ENCODE measurements at regions not wholly inside any gene's neighbourhood (a gene's known extent, or its start where the extent isn't known, plus 50 kb on each side); places are given as distances from the start of the nearest gene placed in this dataset.

DNA sequence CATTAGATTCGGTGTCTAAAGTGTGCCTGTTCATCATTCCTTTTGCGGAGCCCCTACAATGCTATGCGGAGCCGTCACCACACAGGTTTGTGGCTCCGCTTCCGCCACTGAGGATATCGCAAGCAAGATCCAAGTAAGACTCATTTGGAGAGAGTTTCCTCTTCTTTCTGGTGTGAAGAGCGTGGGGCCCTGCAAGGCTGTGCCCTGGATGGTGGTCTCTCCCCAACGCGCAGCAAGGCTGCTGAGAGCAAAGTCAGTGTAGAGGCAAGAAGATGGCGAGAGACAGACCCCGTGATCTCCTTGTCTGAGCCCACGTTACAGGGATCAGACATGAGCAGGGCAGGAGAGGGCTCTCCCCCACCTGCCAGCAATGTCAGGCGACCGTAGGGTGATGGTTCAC is 96.3 kb upstream of the AFDN start:
- WGBS, 2 donors = 93 to 94% methylated on average over 15 of the region's 15 CpGs
- no peak for TF ChIP-seq POLR2A (IDR thresholded peaks at IDR 0.05)
- TF ChIP-seq, protein P1, sequence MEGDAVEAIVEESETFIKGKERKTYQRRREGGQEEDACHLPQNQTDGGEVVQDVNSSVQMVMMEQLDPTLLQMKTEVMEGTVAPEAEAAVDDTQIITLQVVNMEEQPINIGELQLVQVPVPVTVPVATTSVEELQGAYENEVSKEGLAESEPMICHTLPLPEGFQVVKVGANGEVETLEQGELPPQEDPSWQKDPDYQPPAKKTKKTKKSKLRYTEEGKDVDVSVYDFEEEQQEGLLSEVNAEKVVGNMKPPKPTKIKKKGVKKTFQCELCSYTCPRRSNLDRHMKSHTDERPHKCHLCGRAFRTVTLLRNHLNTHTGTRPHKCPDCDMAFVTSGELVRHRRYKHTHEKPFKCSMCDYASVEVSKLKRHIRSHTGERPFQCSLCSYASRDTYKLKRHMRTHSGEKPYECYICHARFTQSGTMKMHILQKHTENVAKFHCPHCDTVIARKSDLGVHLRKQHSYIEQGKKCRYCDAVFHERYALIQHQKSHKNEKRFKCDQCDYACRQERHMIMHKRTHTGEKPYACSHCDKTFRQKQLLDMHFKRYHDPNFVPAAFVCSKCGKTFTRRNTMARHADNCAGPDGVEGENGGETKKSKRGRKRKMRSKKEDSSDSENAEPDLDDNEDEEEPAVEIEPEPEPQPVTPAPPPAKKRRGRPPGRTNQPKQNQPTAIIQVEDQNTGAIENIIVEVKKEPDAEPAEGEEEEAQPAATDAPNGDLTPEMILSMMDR (IDR thresholded peaks at IDR 0.05) = no peak
- H3K4me3 ChIP-seq (ENCODE audit: low read depth, poor library complexity, severe bottlenecking) = no peak overlapping the region
- no peak for DNase-seq (ENCODE audit: low spot score in 2 of 2)
- intact Hi-C loops (cut with DNase I; ENCODE audit: low total_unique reads) = no loop called here

GRCh38 chr6:167731216-167731615 is 95.5 kb upstream of the AFDN start:
- intact Hi-C loops (cut with DNase I; ENCODE audit: low total_unique reads) = no loop called here
- WGBS, 2 donors = 90 to 94% methylated on average over 19 of the region's 19 CpGs

GRCh38 chr6:167731731-167732422 is 94.8 kb upstream of the AFDN start:
- intact Hi-C loops (cut with DNase I; ENCODE audit: low total_unique reads) = no loop called here
- 86 to 87% methylated on average over 23 of the region's 23 CpGs for WGBS, 2 donors
- DNase-seq (ENCODE audit: low spot score in 2 of 2) = no peak
- TF ChIP-seq, protein P1 (IDR thresholded peaks at IDR 0.05) = no peak
- TF ChIP-seq POLR2A (IDR thresholded peaks at IDR 0.05) = no peak
- no peak overlapping the region for H3K4me3 ChIP-seq (ENCODE audit: low read depth, poor library complexity, severe bottlenecking)

More at GRCh38 chr6:167731216-167731615, 95.5 kb upstream of the AFDN start:
- H3K4me3 ChIP-seq (ENCODE audit: low read depth, poor library complexity, severe bottlenecking) = no peak overlapping the region
- TF ChIP-seq, protein P1 (IDR thresholded peaks at IDR 0.05) = no peak
- no peak for DNase-seq (ENCODE audit: low spot score in 2 of 2)

DNA sequence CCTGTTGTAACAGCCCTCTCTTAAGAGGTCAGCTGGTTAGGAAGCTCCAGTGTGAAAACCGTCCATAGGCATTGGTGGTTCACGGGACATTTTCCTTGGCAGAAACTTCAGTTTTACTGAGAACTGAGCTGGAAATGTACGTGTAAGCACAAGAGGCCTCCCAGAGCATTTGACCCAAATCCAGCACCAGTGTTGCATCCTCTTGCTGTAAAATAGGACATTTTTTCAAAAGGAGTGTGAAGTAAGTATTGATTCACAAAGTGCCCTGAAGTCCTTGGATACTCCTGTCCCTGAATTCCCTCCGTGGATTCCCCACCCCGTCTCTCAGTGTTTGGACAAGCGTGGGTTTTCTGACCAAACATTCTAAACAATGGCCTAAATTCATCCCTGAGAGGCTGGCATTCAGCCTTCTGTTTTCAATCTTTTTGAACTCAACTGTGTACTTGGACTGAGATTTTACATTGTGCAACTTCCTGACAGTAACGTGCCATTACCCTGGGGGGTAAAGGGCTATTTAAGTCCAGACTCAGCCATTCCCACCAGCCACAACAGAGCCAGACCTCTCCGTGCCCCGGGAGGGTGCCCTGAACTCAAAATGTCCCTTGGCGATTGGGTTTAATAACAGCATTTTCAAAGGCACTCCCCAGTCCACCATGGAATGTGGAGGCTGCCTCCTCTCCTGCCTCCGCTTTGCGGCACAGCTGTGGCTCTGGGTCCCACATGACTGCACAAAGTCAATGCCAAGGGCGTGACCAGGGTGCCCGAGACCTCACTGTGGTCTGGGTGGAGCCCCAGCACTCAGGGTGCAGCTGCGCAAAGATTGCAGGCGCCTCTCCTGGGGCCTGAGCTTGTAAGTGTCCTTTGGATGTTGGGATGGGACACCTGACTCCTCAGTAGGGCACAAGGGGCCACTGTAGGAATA is 92.7 kb upstream of the AFDN start:
- H3K4me3 ChIP-seq (ENCODE audit: low read depth, poor library complexity, severe bottlenecking) = no peak overlapping the region
- intact Hi-C loops (cut with DNase I; ENCODE audit: low total_unique reads) = no loop called here
- WGBS, 2 donors = 26 to 27% methylated on average over 15 to 16 of the region's 16 CpGs
- DNase-seq (ENCODE audit: low spot score in 2 of 2) = peak in 1 of 2 donors; percentile 59
- TF ChIP-seq, protein P1 (IDR thresholded peaks at IDR 0.05) = peak in 1 of 3 donors; percentile 77
- TF ChIP-seq POLR2A (IDR thresholded peaks at IDR 0.05) = no peak

DNA sequence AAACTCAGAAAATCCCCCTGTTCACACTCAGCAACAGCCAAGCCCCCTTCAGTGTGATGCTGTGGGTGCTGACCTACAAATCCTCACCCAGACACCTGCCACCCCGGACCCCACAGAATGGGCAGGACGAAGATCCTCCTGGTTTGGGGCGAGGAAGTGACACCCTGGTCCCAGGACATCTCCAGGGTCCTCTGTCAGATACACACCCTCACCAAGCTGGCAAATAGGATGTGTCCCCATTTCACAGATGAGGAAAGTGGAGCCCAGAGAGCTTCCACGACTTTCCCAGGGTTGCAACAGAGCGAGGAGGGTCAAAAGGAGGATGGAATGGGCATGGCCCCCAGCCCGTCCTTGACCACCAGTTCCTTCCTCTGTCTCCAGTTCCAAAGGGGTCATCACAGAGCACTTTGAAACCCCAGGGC is 92.0 kb upstream of the AFDN start:
- TF ChIP-seq, protein P1 (IDR thresholded peaks at IDR 0.05) = no peak
- no peak for TF ChIP-seq POLR2A (IDR thresholded peaks at IDR 0.05)
- 90 to 94% methylated on average over 6 of the region's 6 CpGs for WGBS, 2 donors
- H3K4me3 ChIP-seq (ENCODE audit: low read depth, poor library complexity, severe bottlenecking) = no peak overlapping the region
- intact Hi-C loops (cut with DNase I; ENCODE audit: low total_unique reads) = no loop called here
- no peak for DNase-seq (ENCODE audit: low spot score in 2 of 2)

Measured in lower leg skin (tissue), 4 donors.